Fibroblast of lung (primary cell): ENCODE measurements at regions not wholly inside any gene's neighbourhood (a gene's known extent, or its start where the extent isn't known, plus 50 kb on each side); places are given as distances from the start of the nearest gene placed in this dataset.

Experiments used
- DNase-seq, 2 donors: peaks; one replicate each; pipeline versions ENCODE4 v3.0.0 to v3.0.0-alpha.2; 2010; ENCODE audit warnings: low read depth in 2 of 2
- H2AFZ ChIP-seq: 2 replicates; pipeline ENCODE4 v1.5.1; 2012; ENCODE audit warnings: low read length, control low read depth, inconsistent platforms
- H3K27ac ChIP-seq: 2 replicates; pipeline ENCODE4 v1.5.1; 2011; ENCODE audit warnings: low read length, control low read depth; ENCODE audit not compliant: insufficient read depth
- H3K27me3 ChIP-seq: 2 replicates; pipeline ENCODE4 v1.5.1; 2011; ENCODE audit warnings: mild to moderate bottlenecking, low read length; ENCODE audit not compliant: control insufficient read depth, insufficient read depth
- H3K36me3 ChIP-seq: 2 replicates; pipeline ENCODE4 v1.5.1; 2011; ENCODE audit warnings: low read length; ENCODE audit not compliant: control insufficient read depth, insufficient read depth
- H3K4me1 ChIP-seq: 2 replicates; pipeline ENCODE4 v1.5.1; 2011; ENCODE audit warnings: low read length; ENCODE audit not compliant: control insufficient read depth, insufficient read depth; ENCODE audit errors: extremely low read depth
- H3K4me2 ChIP-seq: 2 replicates; pipeline ENCODE4 v1.5.1; 2011; ENCODE audit warnings: low read length, control low read depth; ENCODE audit not compliant: insufficient read depth; ENCODE audit errors: extremely low read depth
- H3K4me3 ChIP-seq, 4 experiments: fragments of 200-600 bp in 1 of 4; sonication (generic) in 1 of 4; replicated peaks in 1 of 4; 2 replicates each; pipeline ENCODE4 v1.5.1; 2011 to 2016; ENCODE audit warnings: low read length in 4 of 4, low read depth in 3 of 4, mild to moderate bottlenecking in 3 of 4, control low read depth in 2 of 4, inconsistent platforms in 1 of 4, mixed read lengths in 1 of 4; ENCODE audit not compliant: insufficient read depth in 1 of 4; ENCODE audit errors: control extremely low read depth in 1 of 4
- H3K79me2 ChIP-seq: 2 replicates; pipeline ENCODE4 v1.5.1; 2012; ENCODE audit warnings: mild to moderate bottlenecking, low read length, inconsistent platforms; ENCODE audit not compliant: control insufficient read depth, insufficient read depth
- H3K9ac ChIP-seq: 2 replicates; pipeline ENCODE4 v1.5.1; 2011; ENCODE audit warnings: mild to moderate bottlenecking, low read length, control low read depth; ENCODE audit not compliant: insufficient read depth
- H3K9me3 ChIP-seq: 2 replicates; pipeline ENCODE4 v1.5.1; 2012; ENCODE audit warnings: low read depth, low read length; ENCODE audit not compliant: control insufficient read depth, insufficient read depth
- H4K20me1 ChIP-seq: 2 replicates; pipeline ENCODE4 v1.5.1; 2011; ENCODE audit warnings: low read length; ENCODE audit not compliant: control insufficient read depth, insufficient read depth; ENCODE audit errors: extremely low read depth
- EZH2 ChIP-seq: IDR thresholded peaks from 2 replicates; pipeline ENCODE4 v1.5.1; 2012; ENCODE audit warnings: low read length, control low read depth, mild to moderate bottlenecking; ENCODE audit errors: missing control alignments
- TF ChIP-seq, protein P1 (sequence below), 2 donors: IDR thresholded peaks in 1 of 2; conservative IDR thresholded peaks in 1 of 2; 1 replicate in 1 of 2; 2 replicates in 1 of 2; pipeline ENCODE4 v1.5.1; 2011 to 2012; ENCODE audit warnings: low read length in 2 of 2, control low read depth in 1 of 2, inconsistent platforms in 1 of 2, low read depth in 1 of 2, mild to moderate bottlenecking in 1 of 2

GRCh38 chr2:164145093-164145987 is 409.5 kb upstream of the FIGN start:
- Histone ChIP-seq H3K4me3 (peak overlapping the region in 1 of 4 experiments; percentile 14), H3K9ac (no peak overlapping the region), H3K36me3 (no peaks in the 10 kb centered on the region), H3K79me2 (no peaks in the 10 kb centered on the region), H3K9me3 (no peaks in the 10 kb centered on the region), H2AFZ (peak overlapping the region; percentile 33), H3K27me3 (no peaks in the 10 kb centered on the region), H4K20me1 (no peaks in the 10 kb centered on the region), H3K4me1 (peaks cover 2% of the 10 kb centered on the region), H3K27ac (peak overlapping the region; percentile 30), H3K4me2 (peak overlapping the region; percentile 72)
- peak; percentile 66 to 74 for DNase-seq
- TF ChIP-seq, protein P1, sequence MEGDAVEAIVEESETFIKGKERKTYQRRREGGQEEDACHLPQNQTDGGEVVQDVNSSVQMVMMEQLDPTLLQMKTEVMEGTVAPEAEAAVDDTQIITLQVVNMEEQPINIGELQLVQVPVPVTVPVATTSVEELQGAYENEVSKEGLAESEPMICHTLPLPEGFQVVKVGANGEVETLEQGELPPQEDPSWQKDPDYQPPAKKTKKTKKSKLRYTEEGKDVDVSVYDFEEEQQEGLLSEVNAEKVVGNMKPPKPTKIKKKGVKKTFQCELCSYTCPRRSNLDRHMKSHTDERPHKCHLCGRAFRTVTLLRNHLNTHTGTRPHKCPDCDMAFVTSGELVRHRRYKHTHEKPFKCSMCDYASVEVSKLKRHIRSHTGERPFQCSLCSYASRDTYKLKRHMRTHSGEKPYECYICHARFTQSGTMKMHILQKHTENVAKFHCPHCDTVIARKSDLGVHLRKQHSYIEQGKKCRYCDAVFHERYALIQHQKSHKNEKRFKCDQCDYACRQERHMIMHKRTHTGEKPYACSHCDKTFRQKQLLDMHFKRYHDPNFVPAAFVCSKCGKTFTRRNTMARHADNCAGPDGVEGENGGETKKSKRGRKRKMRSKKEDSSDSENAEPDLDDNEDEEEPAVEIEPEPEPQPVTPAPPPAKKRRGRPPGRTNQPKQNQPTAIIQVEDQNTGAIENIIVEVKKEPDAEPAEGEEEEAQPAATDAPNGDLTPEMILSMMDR (conservative IDR thresholded peaks at IDR 0.05 in 1 of 2, IDR thresholded peaks at IDR 0.05 in 1 of 2; ENCODE audit: low read depth in 1 of 2, low read length in 2 of 2): no peak
- TF ChIP-seq EZH2: no peak

GRCh38 chr2:164143183-164143930 is 407.5 kb upstream of the FIGN start:
- no peaks in the 10 kb centered on the region for H3K79me2 ChIP-seq
- no peak overlapping the region for H2AFZ ChIP-seq
- no peak for DNase-seq
- H3K4me1 ChIP-seq: peaks cover 2% of the 10 kb centered on the region
- H3K36me3 ChIP-seq: no peaks in the 10 kb centered on the region
- H3K9ac ChIP-seq: no peak overlapping the region
- no peak overlapping the region for H3K4me2 ChIP-seq
- no peak overlapping the region for H3K27ac ChIP-seq
- H4K20me1 ChIP-seq: no peaks in the 10 kb centered on the region
- no peak overlapping the region for H3K4me3 ChIP-seq
- H3K9me3 ChIP-seq: no peaks in the 10 kb centered on the region
- no peak for TF ChIP-seq EZH2
- TF ChIP-seq, protein P1 (conservative IDR thresholded peaks at IDR 0.05 in 1 of 2, IDR thresholded peaks at IDR 0.05 in 1 of 2; ENCODE audit: low read depth in 1 of 2, low read length in 2 of 2): no peak
- no peaks in the 10 kb centered on the region for H3K27me3 ChIP-seq

DNA sequence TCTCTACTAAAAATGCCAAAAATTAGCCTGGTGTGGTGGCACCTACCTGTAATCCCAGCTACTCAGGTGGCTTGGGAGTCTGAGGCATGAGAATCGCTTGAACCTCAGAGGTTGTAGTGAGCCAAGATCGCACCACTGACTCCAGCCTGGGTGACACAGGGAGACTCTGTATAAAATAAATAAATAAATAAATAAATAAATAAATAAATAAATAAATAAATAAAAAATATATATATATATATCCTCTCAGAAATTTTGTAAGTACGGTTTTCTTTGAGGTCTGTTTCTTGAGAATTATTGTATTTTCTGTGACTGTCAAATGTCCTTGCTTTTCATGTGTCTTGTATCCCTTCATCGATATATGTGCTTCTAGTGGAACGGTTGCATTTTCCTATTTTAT is 406.9 kb upstream of the FIGN start:
- H3K36me3 ChIP-seq: no peaks in the 10 kb centered on the region
- no peak overlapping the region for H2AFZ ChIP-seq
- H3K4me1 ChIP-seq: peaks cover 2% of the 10 kb centered on the region
- H3K79me2 ChIP-seq: no peaks in the 10 kb centered on the region
- no peaks in the 10 kb centered on the region for H4K20me1 ChIP-seq
- no peak overlapping the region for H3K4me3 ChIP-seq
- no peaks in the 10 kb centered on the region for H3K27me3 ChIP-seq
- TF ChIP-seq, protein P1 (conservative IDR thresholded peaks at IDR 0.05 in 1 of 2, IDR thresholded peaks at IDR 0.05 in 1 of 2; ENCODE audit: low read depth in 1 of 2, low read length in 2 of 2): no peak
- TF ChIP-seq EZH2: no peak
- no peak for DNase-seq
- H3K27ac ChIP-seq: no peak overlapping the region
- H3K4me2 ChIP-seq: no peak overlapping the region
- H3K9ac ChIP-seq: no peak overlapping the region
- H3K9me3 ChIP-seq: no peaks in the 10 kb centered on the region
